Tibial nerve (tissue), 3 donors: ENCODE measurements at regions not wholly inside any gene's neighbourhood (a gene's known extent, or its start where the extent isn't known, plus 50 kb on each side); places are given as distances from the start of the nearest gene placed in this dataset.

Experiments used
- POLR2A ChIP-seq, 2 donors: fragments of 450-650 bp; IDR thresholded peaks; one replicate each; pipeline ENCODE4 v1.6.1; 2017; ENCODE audit warnings: antibody characterized with exemption in 2 of 2, mild to moderate bottlenecking in 2 of 2, moderate library complexity in 2 of 2
- TF ChIP-seq, protein P1 (sequence below), 5 experiments: fragments of 200-600 bp in 3 of 5; fragments of 450-650 bp in 2 of 5; sonication (generic) in 3 of 5; IDR thresholded peaks; one replicate each; pipeline ENCODE4 v1.5.1; 2016 to 2019; ENCODE audit warnings: antibody characterized with exemption in 5 of 5, mild to moderate bottlenecking in 3 of 5, moderate library complexity in 2 of 5

DNA sequence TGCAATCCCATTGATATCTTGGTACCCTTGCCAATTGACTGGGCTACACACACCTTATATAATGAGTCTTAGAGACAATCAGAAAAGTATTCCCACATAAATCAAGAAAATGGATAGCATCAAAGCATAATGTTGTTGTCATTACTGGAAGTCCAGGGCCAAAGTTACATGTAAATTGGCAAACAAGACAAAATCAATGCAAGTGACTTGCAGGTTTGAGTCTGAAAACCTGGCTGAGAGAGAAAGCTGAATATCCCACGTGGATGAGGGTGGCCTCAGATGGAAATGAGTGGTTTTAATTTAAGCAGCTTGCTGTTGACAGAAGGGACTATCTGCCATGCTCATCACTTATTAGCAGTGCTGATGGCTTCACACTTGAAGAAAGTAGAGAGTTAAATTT, 324.0 kb upstream of the MON1B start:
- TF ChIP-seq, protein P1, sequence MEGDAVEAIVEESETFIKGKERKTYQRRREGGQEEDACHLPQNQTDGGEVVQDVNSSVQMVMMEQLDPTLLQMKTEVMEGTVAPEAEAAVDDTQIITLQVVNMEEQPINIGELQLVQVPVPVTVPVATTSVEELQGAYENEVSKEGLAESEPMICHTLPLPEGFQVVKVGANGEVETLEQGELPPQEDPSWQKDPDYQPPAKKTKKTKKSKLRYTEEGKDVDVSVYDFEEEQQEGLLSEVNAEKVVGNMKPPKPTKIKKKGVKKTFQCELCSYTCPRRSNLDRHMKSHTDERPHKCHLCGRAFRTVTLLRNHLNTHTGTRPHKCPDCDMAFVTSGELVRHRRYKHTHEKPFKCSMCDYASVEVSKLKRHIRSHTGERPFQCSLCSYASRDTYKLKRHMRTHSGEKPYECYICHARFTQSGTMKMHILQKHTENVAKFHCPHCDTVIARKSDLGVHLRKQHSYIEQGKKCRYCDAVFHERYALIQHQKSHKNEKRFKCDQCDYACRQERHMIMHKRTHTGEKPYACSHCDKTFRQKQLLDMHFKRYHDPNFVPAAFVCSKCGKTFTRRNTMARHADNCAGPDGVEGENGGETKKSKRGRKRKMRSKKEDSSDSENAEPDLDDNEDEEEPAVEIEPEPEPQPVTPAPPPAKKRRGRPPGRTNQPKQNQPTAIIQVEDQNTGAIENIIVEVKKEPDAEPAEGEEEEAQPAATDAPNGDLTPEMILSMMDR (IDR thresholded peaks at IDR 0.05) = no peak
- no peak for TF ChIP-seq POLR2A (IDR thresholded peaks at IDR 0.05)
